Upper lobe of left lung (tissue), 6 donors: ENCODE measurements at regions not wholly inside any gene's neighbourhood (a gene's known extent, or its start where the extent isn't known, plus 50 kb on each side); places are given as distances from the start of the nearest gene placed in this dataset.

ENCODE experiments used
- ATAC-seq, 2 donors: fragments of 200-7000 bp; cut with Tn5 transposase; one replicate each; pipeline ENCODE4 v1.9.1; 2022; ENCODE audit warnings: mild to moderate bottlenecking in 2 of 2, moderate library complexity in 2 of 2; ENCODE audit not compliant: low FRiP score in 2 of 2
- DNase-seq, 2 donors: peaks; one replicate each; pipeline ENCODE4 v3.0.0-alpha.2; 2019 to 2020
- H3K27ac ChIP-seq, 4 donors: fragments of 200-600 bp; sonication (generic); one replicate each; pipeline ENCODE4 v1.5.1; 2016 to 2019
- H3K27me3 ChIP-seq, 4 donors: fragments of 200-600 bp; sonication (generic); one replicate each; pipeline ENCODE4 v1.5.1; 2017 to 2019
- H3K36me3 ChIP-seq, 4 donors: fragments of 200-600 bp; sonication (generic); one replicate each; pipeline ENCODE4 v1.5.1; 2016 to 2019
- H3K4me1 ChIP-seq, 4 donors: fragments of 200-600 bp; sonication (generic); one replicate each; pipeline ENCODE4 v1.5.1; 2018 to 2019
- H3K4me3 ChIP-seq, 4 donors: fragments of 200-600 bp; sonication (generic); one replicate each; pipeline ENCODE4 v1.5.1; 2017 to 2019; ENCODE audit warnings: mild to moderate bottlenecking in 2 of 4, moderate library complexity in 1 of 4
- H3K9me3 ChIP-seq, 4 donors: fragments of 200-600 bp; sonication (generic); one replicate each; pipeline ENCODE4 v1.5.1; 2018 to 2019
- EP300 ChIP-seq, 4 donors: sonication (generic); formaldehyde crosslinking; IDR thresholded peaks; one replicate each; pipeline ENCODE4 v1.5.1; 2017; ENCODE audit warnings: antibody characterized with exemption in 4 of 4, control low read depth in 2 of 4
- POLR2A ChIP-seq, 4 donors: fragments of 450-650 bp; IDR thresholded peaks; one replicate each; pipeline ENCODE4 v1.5.1; 2016 to 2017; ENCODE audit warnings: antibody characterized with exemption in 4 of 4, mild to moderate bottlenecking in 2 of 4
- POLR2AphosphoS5 ChIP-seq, 2 donors: sonication (generic); formaldehyde crosslinking; IDR thresholded peaks; one replicate each; pipeline ENCODE4 v1.5.1; 2017; ENCODE audit warnings: antibody characterized with exemption in 2 of 2
- WGBS, 2 donors: methylation state at CpG; one replicate each; pipeline ENCODE4 v1.1.5; 2017 to 2018; 5-methylcytosine and 5-hydroxymethylcytosine counted together
- TF ChIP-seq, protein P1 (sequence below), 6 experiments: fragments of 450-650 bp in 4 of 6; fragments of 200-600 bp in 2 of 6; sonication (generic) in 2 of 6; IDR thresholded peaks; one replicate each; pipeline ENCODE4 v1.5.1; 2016 to 2019; ENCODE audit warnings: antibody characterized with exemption in 6 of 6
- donor health status: DM: no; HTN: no; CAD: no; lungs with moderate emphysema.
- donor health status: DM: no; HTN: yes; CAD: no; lungs with severe emphysema.

DNA sequence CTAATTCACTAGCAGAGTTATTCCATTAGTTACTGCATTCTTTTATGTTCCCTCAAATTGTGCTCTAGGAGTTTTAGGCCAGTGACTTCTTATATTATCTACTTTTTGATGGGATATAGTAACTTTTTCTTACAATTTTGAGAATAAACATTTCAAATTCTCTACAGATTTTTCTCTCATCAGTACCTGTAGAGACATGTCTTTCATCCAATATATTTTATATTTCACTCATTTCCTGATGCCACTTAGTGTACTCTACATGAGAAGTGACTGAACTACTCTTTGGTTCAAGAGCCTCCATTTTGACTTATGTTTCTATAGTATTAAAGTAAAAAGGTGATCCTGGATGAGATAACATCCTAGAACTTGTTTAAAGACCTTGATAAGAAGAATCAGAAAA lies 108.5 kb downstream of the ELOVL4 start:
- no peak overlapping the region for H3K27ac ChIP-seq
- no peaks in the 10 kb centered on the region for H3K9me3 ChIP-seq
- DNase-seq (no peak), ATAC-seq (no peak)
- no peaks in the 10 kb centered on the region for H3K27me3 ChIP-seq
- TF ChIP-seq POLR2A (IDR thresholded peaks at IDR 0.05) (no peak), EP300 (IDR thresholded peaks at IDR 0.05) (no peak), POLR2AphosphoS5 (IDR thresholded peaks at IDR 0.05) (no peak)
- TF ChIP-seq, protein P1, sequence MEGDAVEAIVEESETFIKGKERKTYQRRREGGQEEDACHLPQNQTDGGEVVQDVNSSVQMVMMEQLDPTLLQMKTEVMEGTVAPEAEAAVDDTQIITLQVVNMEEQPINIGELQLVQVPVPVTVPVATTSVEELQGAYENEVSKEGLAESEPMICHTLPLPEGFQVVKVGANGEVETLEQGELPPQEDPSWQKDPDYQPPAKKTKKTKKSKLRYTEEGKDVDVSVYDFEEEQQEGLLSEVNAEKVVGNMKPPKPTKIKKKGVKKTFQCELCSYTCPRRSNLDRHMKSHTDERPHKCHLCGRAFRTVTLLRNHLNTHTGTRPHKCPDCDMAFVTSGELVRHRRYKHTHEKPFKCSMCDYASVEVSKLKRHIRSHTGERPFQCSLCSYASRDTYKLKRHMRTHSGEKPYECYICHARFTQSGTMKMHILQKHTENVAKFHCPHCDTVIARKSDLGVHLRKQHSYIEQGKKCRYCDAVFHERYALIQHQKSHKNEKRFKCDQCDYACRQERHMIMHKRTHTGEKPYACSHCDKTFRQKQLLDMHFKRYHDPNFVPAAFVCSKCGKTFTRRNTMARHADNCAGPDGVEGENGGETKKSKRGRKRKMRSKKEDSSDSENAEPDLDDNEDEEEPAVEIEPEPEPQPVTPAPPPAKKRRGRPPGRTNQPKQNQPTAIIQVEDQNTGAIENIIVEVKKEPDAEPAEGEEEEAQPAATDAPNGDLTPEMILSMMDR (IDR thresholded peaks at IDR 0.05), result no peak
- no peak overlapping the region for H3K4me3 ChIP-seq
- no peaks in the 10 kb centered on the region for H3K36me3 ChIP-seq
- no peaks in the 10 kb centered on the region for H3K4me1 ChIP-seq

DNA sequence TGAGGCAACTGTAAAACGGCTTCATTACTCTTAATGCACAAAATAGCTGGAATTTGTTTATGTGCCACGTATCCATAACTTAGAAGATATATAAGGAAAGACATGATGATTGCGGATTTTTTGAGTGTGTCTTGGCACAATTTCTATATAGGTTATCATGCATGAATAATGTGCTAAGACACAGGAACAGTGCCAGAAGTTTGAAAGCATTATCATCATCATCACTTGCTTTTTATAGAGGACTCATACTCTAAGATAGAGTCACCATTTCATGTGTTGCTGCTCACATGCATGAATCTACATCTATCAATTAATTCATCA lies 113.4 kb downstream of the ELOVL4 start:
- no peak for ATAC-seq
- WGBS, 2 donors, result 62 to 65% methylated on average over 3 of the region's 3 CpGs
- no peaks in the 10 kb centered on the region for H3K27me3 ChIP-seq

DNA sequence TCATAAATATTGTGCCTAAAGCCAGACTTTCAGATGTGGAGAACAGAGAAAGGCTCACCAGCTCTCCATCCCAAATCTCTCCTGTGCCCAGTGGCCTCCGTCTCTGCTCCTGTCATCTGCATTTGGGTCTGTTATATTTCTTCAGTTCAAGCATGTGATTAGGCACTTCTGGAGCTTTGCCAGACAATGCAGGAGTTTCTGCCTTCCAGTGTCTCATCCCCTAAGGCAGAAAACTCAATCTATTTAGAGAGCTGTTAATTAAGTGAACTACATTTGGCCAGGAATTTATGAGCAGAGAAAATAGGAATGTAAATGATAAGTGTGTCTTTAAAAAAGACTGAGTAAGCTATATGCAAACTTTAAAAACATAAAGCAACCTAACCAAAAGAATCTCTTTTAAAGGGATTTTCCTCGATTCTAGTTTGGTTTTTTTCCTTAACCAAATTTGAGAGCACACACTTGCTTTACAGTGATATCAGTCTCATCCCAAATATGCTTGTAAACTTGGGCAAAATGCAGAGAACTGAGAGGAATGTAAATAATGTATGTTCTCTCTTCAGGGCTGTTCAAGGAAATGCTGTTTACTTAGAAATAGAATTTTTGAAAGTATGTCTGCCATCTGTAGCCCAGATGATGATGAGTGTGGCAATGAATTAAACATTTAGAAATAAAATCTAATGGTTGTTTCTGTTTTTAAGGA lies 113.9 kb downstream of the ELOVL4 start:
- no peaks in the 10 kb centered on the region for H3K36me3 ChIP-seq
- no peak overlapping the region for H3K4me3 ChIP-seq
- H3K9me3 ChIP-seq, result no peaks in the 10 kb centered on the region
- no peak for DNase-seq
- no peaks in the 10 kb centered on the region for H3K27me3 ChIP-seq
- H3K27ac ChIP-seq, result no peak overlapping the region
- ATAC-seq, result no peak
- 43 to 45% methylated on average over 2 of the region's 2 CpGs for WGBS, 2 donors
- no peak for TF ChIP-seq POLR2AphosphoS5 (IDR thresholded peaks at IDR 0.05)
- TF ChIP-seq EP300 (IDR thresholded peaks at IDR 0.05), result no peak
- TF ChIP-seq, protein P1 (IDR thresholded peaks at IDR 0.05), result no peak
- no peak for TF ChIP-seq POLR2A (IDR thresholded peaks at IDR 0.05)
- H3K4me1 ChIP-seq, result no peaks in the 10 kb centered on the region

More for the DNA sequence above, 113.4 kb downstream of the ELOVL4 start:
- Histone ChIP-seq H3K36me3 (no peaks in the 10 kb centered on the region), H3K9me3 (no peaks in the 10 kb centered on the region), H3K4me1 (no peaks in the 10 kb centered on the region), H3K27ac (no peak overlapping the region), H3K4me3 (no peak overlapping the region)
- no peak for DNase-seq
- TF ChIP-seq POLR2A (IDR thresholded peaks at IDR 0.05), result no peak
- TF ChIP-seq, protein P1 (IDR thresholded peaks at IDR 0.05), result no peak
- no peak for TF ChIP-seq POLR2AphosphoS5 (IDR thresholded peaks at IDR 0.05)
- TF ChIP-seq EP300 (IDR thresholded peaks at IDR 0.05), result no peak

GRCh38 chr6:79832723-79833122 lies 114.6 kb downstream of the ELOVL4 start:
- DNase-seq (no peak), ATAC-seq (no peak)
- no peaks in the 10 kb centered on the region for H3K4me1 ChIP-seq
- H3K9me3 ChIP-seq, result no peaks in the 10 kb centered on the region
- H3K27me3 ChIP-seq, result no peaks in the 10 kb centered on the region
- TF ChIP-seq, protein P1 (IDR thresholded peaks at IDR 0.05), result no peak
- TF ChIP-seq EP300 (IDR thresholded peaks at IDR 0.05), result no peak
- TF ChIP-seq POLR2AphosphoS5 (IDR thresholded peaks at IDR 0.05), result no peak
- no peak for TF ChIP-seq POLR2A (IDR thresholded peaks at IDR 0.05)
- WGBS, 2 donors, result 75 to 81% methylated on average over 2 of the region's 2 CpGs
- H3K4me3 ChIP-seq, result no peak overlapping the region
- no peaks in the 10 kb centered on the region for H3K36me3 ChIP-seq
- no peak overlapping the region for H3K27ac ChIP-seq

DNA sequence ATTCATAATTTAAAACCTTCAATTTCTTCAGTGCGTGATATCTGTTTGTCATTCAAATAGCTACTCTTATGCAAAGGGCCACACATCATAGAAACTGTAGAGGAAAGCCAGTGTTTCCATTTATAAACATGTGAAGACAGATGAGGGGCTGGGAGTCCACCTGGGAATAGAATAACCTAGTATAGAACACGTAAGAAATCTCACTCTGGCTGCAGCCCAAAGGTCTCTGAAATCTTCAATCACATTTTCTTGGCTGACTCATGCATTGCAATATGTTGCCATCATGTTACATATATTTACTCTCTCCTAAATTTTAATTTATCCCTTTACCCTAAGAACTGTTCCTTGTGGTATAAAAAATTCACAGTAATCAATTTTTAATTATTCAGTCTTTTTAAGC lies 123.2 kb downstream of the ELOVL4 start:
- TF ChIP-seq POLR2A (IDR thresholded peaks at IDR 0.05) (no peak), EP300 (IDR thresholded peaks at IDR 0.05) (no peak), POLR2AphosphoS5 (IDR thresholded peaks at IDR 0.05) (no peak)
- TF ChIP-seq, protein P1 (IDR thresholded peaks at IDR 0.05), result no peak
- no peak for DNase-seq
- no peak overlapping the region for H3K4me3 ChIP-seq
- no peak for ATAC-seq
- H3K36me3 ChIP-seq, result no peaks in the 10 kb centered on the region
- no peak overlapping the region for H3K27ac ChIP-seq
- H3K4me1 ChIP-seq, result no peaks in the 10 kb centered on the region
- WGBS, 2 donors, result 19 to 79% methylated on average over 2 of the region's 2 CpGs
- H3K27me3 ChIP-seq, result no peaks in the 10 kb centered on the region
- H3K9me3 ChIP-seq, result peaks cover 0 to 5% (median 2%) of the 10 kb centered on the region in 4 donors
